PC-3 (cell line): ENCODE measurements at regions not wholly inside any gene's neighbourhood (a gene's known extent, or its start where the extent isn't known, plus 50 kb on each side); places are given as distances from the start of the nearest gene placed in this dataset.

Experiments used
- ATAC-seq: fragments of 200-7000 bp; cut with Tn5 transposase; 2 replicates; pipeline ENCODE4 v1.9.1; 2020; ENCODE audit warnings: mild to moderate bottlenecking, moderate library complexity
- BruUV-seq: library from RNA; stranded (reverse); fragments of 400-500 nt; replicated peaks from 2 replicates; lab custom pipeline; 2021; lab: Mats Ljungman, UMichigan
- CTCF ChIA-PET: fragments of 300-600 bp; sonication (Branson Sonifier 250); formaldehyde crosslinking; loops from one replicate; lab custom pipeline; 2022; ENCODE audit warnings: antibody characterized with exemption; lab: Charles Lee
- POLR2A ChIA-PET: fragments of 300-600 bp; sonication (Branson Sonifier 250); formaldehyde crosslinking; loops from one replicate; lab custom pipeline; 2022; ENCODE audit warnings: antibody characterized with exemption; ENCODE audit not compliant: unreplicated experiment; lab: Charles Lee
- DNase-seq: peaks from one replicate; pipeline ENCODE4 v3.0.0-alpha.2; 2015
- H2AFZ ChIP-seq: fragments of 300-600 bp; sonication (generic); 2 replicates; pipeline ENCODE4 v1.6.0; 2016; ENCODE audit warnings: antibody characterized with exemption, low read length
- H3F3A ChIP-seq: fragments of 300-600 bp; sonication (generic); one replicate; pipeline ENCODE4 v1.6.0; 2017; ENCODE audit warnings: antibody characterized with exemption, low read length, control low read depth, mild to moderate bottlenecking; ENCODE audit not compliant: unreplicated experiment
- H3K27ac ChIP-seq: fragments of 300-600 bp; sonication (generic); 2 replicates; pipeline ENCODE4 v1.5.1; 2016; ENCODE audit warnings: mild to moderate bottlenecking, low read length
- H3K27me3 ChIP-seq: fragments of 300-600 bp; sonication (generic); 2 replicates; pipeline ENCODE4 v1.6.1; 2016; ENCODE audit warnings: low read length, mixed read lengths
- H3K36me3 ChIP-seq: fragments of 300-600 bp; sonication (generic); 2 replicates; pipeline ENCODE4 v1.6.1; 2016; ENCODE audit warnings: low read depth, mixed run types, low read length, mixed read lengths
- H3K4me1 ChIP-seq: fragments of 300-600 bp; sonication (generic); 2 replicates; pipeline ENCODE4 v1.5.1; 2016; ENCODE audit warnings: low read length; ENCODE audit not compliant: insufficient read depth
- H3K4me2 ChIP-seq: fragments of 300-600 bp; sonication (generic); 2 replicates; pipeline ENCODE4 v1.6.0; 2016; ENCODE audit warnings: low read length
- H3K4me3 ChIP-seq: fragments of 300-600 bp; sonication (generic); 2 replicates; pipeline ENCODE4 v1.5.1; 2016; ENCODE audit warnings: mild to moderate bottlenecking, low read length, mixed read lengths
- H3K79me2 ChIP-seq: fragments of 300-600 bp; sonication (generic); 2 replicates; pipeline ENCODE4 v1.6.1; 2017; ENCODE audit warnings: low read length, mixed read lengths
- H3K9ac ChIP-seq: fragments of 300-600 bp; sonication (generic); 2 replicates; pipeline ENCODE4 v1.6.0; 2016; ENCODE audit warnings: mild to moderate bottlenecking, low read length
- H3K9me2 ChIP-seq: fragments of 300-600 bp; sonication (generic); replicated peaks from 2 replicates; pipeline ENCODE4 v1.6.1; 2016; ENCODE audit warnings: mixed run types, low read length, mixed read lengths
- H3K9me3 ChIP-seq: fragments of 300-600 bp; sonication (generic); 2 replicates; pipeline ENCODE4 v1.6.1; 2016; ENCODE audit warnings: low read length, mixed read lengths
- H4K20me1 ChIP-seq: fragments of 300-600 bp; sonication (generic); 2 replicates; pipeline ENCODE4 v1.6.1; 2016; ENCODE audit warnings: low read length, mixed read lengths
- CTCF ChIP-seq: fragments of 300-600 bp; sonication (generic); conservative IDR thresholded peaks from 2 replicates; pipeline ENCODE4 v1.5.1; 2017; ENCODE audit warnings: antibody characterized with exemption, low read depth, mild to moderate bottlenecking, low read length
- EZH2 ChIP-seq: fragments of 300-600 bp; sonication (generic); IDR thresholded peaks from one replicate; pipeline ENCODE4 v1.6.1; 2017; ENCODE audit warnings: antibody characterized with exemption, mild to moderate bottlenecking, low read length; ENCODE audit not compliant: unreplicated experiment
- EZH2phosphoT487 ChIP-seq: fragments of 300-600 bp; sonication (generic); IDR thresholded peaks from 2 replicates; pipeline ENCODE4 v1.6.1; 2018; ENCODE audit warnings: mild to moderate bottlenecking, antibody characterized with exemption, low read length, borderline replicate concordance
- intact Hi-C: fragments of 100-400 bp; cut with micrococcal nuclease; formaldehyde crosslinking; loops from 2 replicates; pipeline ENCODE4 v1.9.0; 2023

DNA sequence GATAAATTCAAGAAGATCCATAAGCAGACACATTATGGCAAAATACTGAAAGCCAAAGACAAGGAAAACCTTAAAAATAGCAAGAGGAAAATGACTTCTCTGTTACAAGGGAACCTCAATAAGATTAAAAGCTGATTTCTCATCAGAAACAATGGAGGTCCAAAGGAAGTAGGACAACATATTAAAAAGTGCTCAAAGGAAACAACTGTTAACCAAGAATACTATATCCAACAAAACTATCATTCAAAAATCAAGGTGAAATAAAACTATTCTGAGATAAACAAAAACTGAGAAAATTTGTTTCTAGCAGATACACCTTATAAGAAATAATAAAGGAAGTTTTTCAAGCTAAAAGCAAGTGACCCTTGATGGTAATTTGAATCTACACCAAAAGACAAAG lies 314.7 kb upstream of the ROPN1 start:
- H3K27me3 ChIP-seq: 0 out of 2 replicates have a peak, but pooled peaks cover 6% of the 10 kb centered on the region
- CTCF ChIA-PET: interaction anchor here (0.5 kb wide), 1 partner anchor 11 kb away, joined by 8 read pairs; no protein-coding TSS in a partner anchor

GRCh38 chr3:124313621-124314020 lies 321.7 kb upstream of the ROPN1 start:
- TF ChIP-seq EZH2 (no peak), CTCF (no peak), EZH2phosphoT487 (no peak)
- Histone ChIP-seq H4K20me1 (no peaks in the 10 kb centered on the region), H3K36me3 (no peaks in the 10 kb centered on the region), H3K9me3 (no peaks in the 10 kb centered on the region), H3K4me2 (no peak overlapping the region), H3K27ac (no peak overlapping the region), H3K4me3 (no peak overlapping the region), H3K79me2 (no peaks in the 10 kb centered on the region), H3K9me2 (no peaks in the 10 kb centered on the region), H3K27me3 (no peaks in the 10 kb centered on the region), H2AFZ (no peak overlapping the region), H3F3A (no peaks in the 10 kb centered on the region), H3K4me1 (peaks cover 10% of the 10 kb centered on the region), H3K9ac (no peak overlapping the region)
- ChIA-PET POLR2A (no interaction called here), CTCF (no interaction called here)
- ATAC-seq (no peak), DNase-seq (no peak)
- no TSS peak for BruUV-seq
- intact Hi-C loops: no loop called here

More for the DNA sequence above, 314.7 kb upstream of the ROPN1 start:
- no peaks in the 10 kb centered on the region for H3K36me3 ChIP-seq
- ATAC-seq (no peak), DNase-seq (no peak)
- H3K9ac ChIP-seq: no peak overlapping the region
- no peak overlapping the region for H2AFZ ChIP-seq
- H3K4me3 ChIP-seq: no peak overlapping the region
- H3K4me2 ChIP-seq: no peak overlapping the region
- no peak overlapping the region for H3K27ac ChIP-seq
- H4K20me1 ChIP-seq: no peaks in the 10 kb centered on the region
- intact Hi-C loops: no loop called here
- H3K4me1 ChIP-seq: no peaks in the 10 kb centered on the region
- no peaks in the 10 kb centered on the region for H3F3A ChIP-seq
- peaks cover 10% of the 10 kb centered on the region; the same call in 1 of the 2 replicates for H3K9me3 ChIP-seq
- TF ChIP-seq EZH2 (no peak), EZH2phosphoT487 (no peak), CTCF (no peak)
- POLR2A ChIA-PET: no interaction called here
- no peaks in the 10 kb centered on the region for H3K9me2 ChIP-seq
- no peaks in the 10 kb centered on the region for H3K79me2 ChIP-seq
- no TSS peak for BruUV-seq

GRCh38 chr3:124315215-124316033 lies 323.5 kb upstream of the ROPN1 start:
- no peaks in the 10 kb centered on the region for H3K9me2 ChIP-seq
- no peak overlapping the region for H3K27ac ChIP-seq
- H4K20me1 ChIP-seq: no peaks in the 10 kb centered on the region
- ChIA-PET CTCF (no interaction called here), POLR2A (no interaction called here)
- BruUV-seq: no TSS peak
- H3K4me2 ChIP-seq: peak overlapping the region; percentile 9; the same call in 1 of the 2 replicates
- ATAC-seq: peak; percentile 99
- no peak overlapping the region for H3K4me3 ChIP-seq
- intact Hi-C loops: no loop called here
- H3K4me1 ChIP-seq: peaks cover 10% of the 10 kb centered on the region
- H3F3A ChIP-seq: no peaks in the 10 kb centered on the region
- peak; percentile 85 for DNase-seq
- no peaks in the 10 kb centered on the region for H3K36me3 ChIP-seq
- H3K9me3 ChIP-seq: no peaks in the 10 kb centered on the region
- H3K9ac ChIP-seq: no peak overlapping the region
- 0 out of 2 replicates have a peak overlapping the region, but pooled peaks have one; percentile 18 for H2AFZ ChIP-seq
- no peaks in the 10 kb centered on the region for H3K79me2 ChIP-seq
- TF ChIP-seq CTCF (no peak), EZH2phosphoT487 (no peak), EZH2 (no peak)
- H3K27me3 ChIP-seq: 0 out of 2 replicates have a peak, but pooled peaks cover under 1% of the 10 kb centered on the region
